ENCODE measurements at regions not wholly inside any gene's neighbourhood (a gene's known extent, or its start where the extent isn't known, plus 50 kb on each side); places are given as distances from the start of the nearest gene placed in this dataset.

GRCh38 chr5:107104040-107104995, 566.4 kb downstream of the EFNA5 start:
- TF ChIP-seq EZH2 (IDR thresholded peaks at IDR 0.05) (no peak), POLR2AphosphoS5 (IDR thresholded peaks at IDR 0.05; ENCODE audit: borderline replicate concordance, low read depth, low read length) (no peak), FOXP2 (optimal IDR thresholded peaks at IDR 0.05; ENCODE audit: control extremely low read depth, extremely low read length, insufficient read depth) (no peak)
- no peak overlapping the region for H3K9ac ChIP-seq (ENCODE audit: insufficient read length)
- no peak overlapping the region for H3K4me3 ChIP-seq
- H3K9me3 ChIP-seq (ENCODE audit: low read depth, low read length), result no peaks in the 10 kb centered on the region
- no peak overlapping the region for H3K27ac ChIP-seq
- H3K36me3 ChIP-seq (ENCODE audit: insufficient read depth, low read length), result no peaks in the 10 kb centered on the region
- DNase-seq (ENCODE audit: low read depth, low spot score), result no peak

DNA sequence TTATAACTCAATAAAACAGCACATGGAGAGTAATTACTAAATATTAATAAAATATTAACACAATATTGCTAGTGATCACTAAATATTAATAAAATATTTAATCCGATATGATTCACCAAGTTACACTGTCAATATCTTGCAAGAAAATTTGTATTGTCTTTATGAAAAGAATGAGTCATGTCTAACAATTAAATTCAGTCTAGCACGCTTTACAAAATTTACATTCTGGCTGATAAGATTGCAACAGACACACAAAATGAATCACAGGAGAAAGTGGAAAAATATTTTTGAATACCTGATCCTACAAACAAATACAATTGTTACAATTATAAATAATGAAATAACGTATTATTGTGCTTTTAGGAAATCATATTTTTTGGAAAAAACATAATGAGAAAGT, 567.2 kb downstream of the EFNA5 start:
- H3K9me3 ChIP-seq (ENCODE audit: low read depth, low read length), result no peaks in the 10 kb centered on the region
- no peak overlapping the region for H3K9ac ChIP-seq (ENCODE audit: insufficient read length)
- TF ChIP-seq FOXP2 (optimal IDR thresholded peaks at IDR 0.05; ENCODE audit: control extremely low read depth, extremely low read length, insufficient read depth) (no peak), EZH2 (IDR thresholded peaks at IDR 0.05) (no peak), POLR2AphosphoS5 (IDR thresholded peaks at IDR 0.05; ENCODE audit: borderline replicate concordance, low read depth, low read length) (no peak)
- no peak overlapping the region for H3K27ac ChIP-seq
- DNase-seq (ENCODE audit: low read depth, low spot score), result no peak
- no peak overlapping the region for H3K4me3 ChIP-seq
- H3K36me3 ChIP-seq (ENCODE audit: insufficient read depth, low read length), result no peaks in the 10 kb centered on the region

DNA sequence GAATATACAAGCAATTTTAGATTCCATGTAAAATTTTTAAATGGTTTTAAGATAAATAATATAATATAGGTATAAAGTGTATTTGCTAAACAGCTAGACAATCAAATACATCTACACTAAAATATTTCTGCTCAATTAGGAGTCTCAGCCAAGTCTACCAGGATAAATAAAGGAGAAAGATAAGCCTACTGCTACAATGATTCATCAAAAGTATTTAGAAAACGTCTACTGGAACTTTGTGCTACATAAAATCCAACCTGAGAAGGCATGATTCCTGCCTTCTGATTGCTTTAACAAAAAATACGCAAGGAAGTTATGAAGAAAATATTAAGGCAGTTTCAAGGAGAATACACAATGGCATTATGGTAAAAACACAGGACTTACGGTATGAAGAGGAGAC, 570.6 kb downstream of the EFNA5 start:
- no peak for DNase-seq (ENCODE audit: low read depth, low spot score)
- TF ChIP-seq FOXP2 (optimal IDR thresholded peaks at IDR 0.05; ENCODE audit: control extremely low read depth, extremely low read length, insufficient read depth) (no peak), POLR2AphosphoS5 (IDR thresholded peaks at IDR 0.05; ENCODE audit: borderline replicate concordance, low read depth, low read length) (no peak), EZH2 (IDR thresholded peaks at IDR 0.05) (no peak)
- Histone ChIP-seq H3K4me3 (no peak overlapping the region), H3K36me3 (ENCODE audit: insufficient read depth, low read length) (no peaks in the 10 kb centered on the region), H3K9ac (ENCODE audit: insufficient read length) (no peak overlapping the region), H3K27ac (no peak overlapping the region), H3K9me3 (ENCODE audit: low read depth, low read length) (no peaks in the 10 kb centered on the region)

GRCh38 chr5:107099506-107099905, 571.2 kb downstream of the EFNA5 start:
- TF ChIP-seq EZH2 (IDR thresholded peaks at IDR 0.05), result no peak
- no peak for TF ChIP-seq POLR2AphosphoS5 (IDR thresholded peaks at IDR 0.05; ENCODE audit: borderline replicate concordance, low read depth, low read length)
- no peak for TF ChIP-seq FOXP2 (optimal IDR thresholded peaks at IDR 0.05; ENCODE audit: control extremely low read depth, extremely low read length, insufficient read depth)
- Histone ChIP-seq H3K4me3 (no peak overlapping the region), H3K27ac (no peak overlapping the region), H3K9me3 (ENCODE audit: low read depth, low read length) (no peaks in the 10 kb centered on the region), H3K9ac (ENCODE audit: insufficient read length) (no peak overlapping the region), H3K36me3 (ENCODE audit: insufficient read depth, low read length) (no peaks in the 10 kb centered on the region)
- DNase-seq (ENCODE audit: low read depth, low spot score), result no peak

GRCh38 chr5:107092695-107093094, 578.0 kb downstream of the EFNA5 start:
- H3K9me3 ChIP-seq (ENCODE audit: low read depth, low read length), result no peaks in the 10 kb centered on the region
- no peak for DNase-seq (ENCODE audit: low read depth, low spot score)
- TF ChIP-seq FOXP2 (optimal IDR thresholded peaks at IDR 0.05; ENCODE audit: control extremely low read depth, extremely low read length, insufficient read depth) (no peak), EZH2 (IDR thresholded peaks at IDR 0.05) (no peak), POLR2AphosphoS5 (IDR thresholded peaks at IDR 0.05; ENCODE audit: borderline replicate concordance, low read depth, low read length) (no peak)

DNA sequence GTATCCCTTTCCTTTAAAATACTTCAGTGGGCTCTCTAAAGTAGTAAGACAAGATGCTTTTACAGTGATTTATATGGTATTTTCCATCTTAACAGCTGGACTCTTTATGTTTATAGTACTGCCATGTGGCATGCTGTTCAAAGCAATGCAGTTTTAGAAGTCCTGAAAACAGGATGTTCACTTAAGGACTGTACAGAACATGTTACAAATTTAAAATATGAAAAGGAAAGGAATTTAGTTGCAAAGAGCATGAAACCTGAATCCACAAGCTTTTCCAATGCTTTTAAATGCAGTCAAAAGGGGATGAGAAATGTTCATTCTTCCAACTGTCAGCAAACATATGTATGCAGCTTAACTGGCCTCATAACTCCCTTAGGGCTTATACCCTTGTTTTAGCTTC, 580.2 kb downstream of the EFNA5 start:
- H3K9ac ChIP-seq (ENCODE audit: insufficient read length), result no peak overlapping the region
- no peak for TF ChIP-seq FOXP2 (optimal IDR thresholded peaks at IDR 0.05; ENCODE audit: control extremely low read depth, extremely low read length, insufficient read depth)
- TF ChIP-seq EZH2 (IDR thresholded peaks at IDR 0.05), result no peak
- no peak for TF ChIP-seq POLR2AphosphoS5 (IDR thresholded peaks at IDR 0.05; ENCODE audit: borderline replicate concordance, low read depth, low read length)
- no peak for DNase-seq (ENCODE audit: low read depth, low spot score)
- H3K36me3 ChIP-seq (ENCODE audit: insufficient read depth, low read length), result no peaks in the 10 kb centered on the region
- peak overlapping the region; percentile 82 for H3K27ac ChIP-seq
- H3K4me3 ChIP-seq, result peak overlapping the region; percentile 36; the same call in 1 of the 2 replicates
- H3K9me3 ChIP-seq (ENCODE audit: low read depth, low read length), result no peaks in the 10 kb centered on the region

More at GRCh38 chr5:107092695-107093094, 578.0 kb downstream of the EFNA5 start:
- Histone ChIP-seq H3K9ac (ENCODE audit: insufficient read length) (no peak overlapping the region), H3K36me3 (ENCODE audit: insufficient read depth, low read length) (no peaks in the 10 kb centered on the region), H3K4me3 (no peak overlapping the region), H3K27ac (no peak overlapping the region)

- H3K9ac ChIP-seq (ENCODE audit: insufficient read length), result no peak overlapping the region
- TF ChIP-seq POLR2AphosphoS5 (IDR thresholded peaks at IDR 0.05; ENCODE audit: borderline replicate concordance, low read depth, low read length), result no peak
- no peak for TF ChIP-seq EZH2 (IDR thresholded peaks at IDR 0.05)
- TF ChIP-seq FOXP2 (optimal IDR thresholded peaks at IDR 0.05; ENCODE audit: control extremely low read depth, extremely low read length, insufficient read depth), result no peak
- no peaks in the 10 kb centered on the region for H3K9me3 ChIP-seq (ENCODE audit: low read depth, low read length)
- H3K4me3 ChIP-seq, result no peak overlapping the region
- no peak overlapping the region for H3K27ac ChIP-seq
- H3K36me3 ChIP-seq (ENCODE audit: insufficient read depth, low read length), result no peaks in the 10 kb centered on the region
- DNase-seq (ENCODE audit: low read depth, low spot score), result no peak
Measured at GRCh38 chr5:107088907-107089306, 581.8 kb downstream of the EFNA5 start.

- Histone ChIP-seq H3K27ac (no peak overlapping the region), H3K36me3 (ENCODE audit: insufficient read depth, low read length) (no peaks in the 10 kb centered on the region), H3K9ac (ENCODE audit: insufficient read length) (no peak overlapping the region), H3K4me3 (no peak overlapping the region), H3K9me3 (ENCODE audit: low read depth, low read length) (no peaks in the 10 kb centered on the region)
- no peak for DNase-seq (ENCODE audit: low read depth, low spot score)
- TF ChIP-seq POLR2AphosphoS5 (IDR thresholded peaks at IDR 0.05; ENCODE audit: borderline replicate concordance, low read depth, low read length) (no peak), EZH2 (IDR thresholded peaks at IDR 0.05) (no peak), FOXP2 (optimal IDR thresholded peaks at IDR 0.05; ENCODE audit: control extremely low read depth, extremely low read length, insufficient read depth) (no peak)
Measured at GRCh38 chr5:107085572-107085971, 585.2 kb downstream of the EFNA5 start.

Data from SK-N-MC (cell line).